Suprapubic skin (tissue), 4 donors: ENCODE measurements at regions not wholly inside any gene's neighbourhood (a gene's known extent, or its start where the extent isn't known, plus 50 kb on each side); places are given as distances from the start of the nearest gene placed in this dataset.

ENCODE experiments used
- DNase-seq, 2 donors: peaks; one replicate each; pipeline ENCODE4 v3.0.0-alpha.2; 2019; ENCODE audit warnings: low spot score in 2 of 2
- H3K27ac ChIP-seq: fragments of 200-600 bp; sonication (generic); one replicate; pipeline ENCODE4 v1.5.1; 2019
- H3K27me3 ChIP-seq: fragments of 200-600 bp; sonication (generic); one replicate; pipeline ENCODE4 v1.5.1; 2019
- H3K36me3 ChIP-seq: fragments of 200-600 bp; sonication (generic); one replicate; pipeline ENCODE4 v1.5.1; 2019
- H3K4me1 ChIP-seq: fragments of 200-600 bp; sonication (generic); one replicate; pipeline ENCODE4 v1.5.1; 2019
- H3K4me3 ChIP-seq: fragments of 200-600 bp; sonication (generic); one replicate; pipeline ENCODE4 v1.5.1; 2019; ENCODE audit warnings: mild to moderate bottlenecking
- H3K9me3 ChIP-seq: fragments of 200-600 bp; sonication (generic); one replicate; pipeline ENCODE4 v1.5.1; 2019
- CTCF ChIP-seq, 2 donors: fragments of 200-600 bp in 1 of 2; fragments of 450-650 bp in 1 of 2; sonication (generic) in 1 of 2; IDR thresholded peaks; one replicate each; pipeline ENCODE4 v1.5.1; 2016 to 2019; ENCODE audit warnings: antibody characterized with exemption in 2 of 2, mild to moderate bottlenecking in 1 of 2, moderate library complexity in 1 of 2
- EP300 ChIP-seq: sonication (generic); formaldehyde crosslinking; IDR thresholded peaks from one replicate; pipeline ENCODE4 v1.6.1; 2017; ENCODE audit warnings: antibody characterized with exemption
- POLR2A ChIP-seq, 2 donors: fragments of 450-650 bp; IDR thresholded peaks; one replicate each; pipeline ENCODE4 v1.6.1; 2017; ENCODE audit warnings: antibody characterized with exemption in 2 of 2, mild to moderate bottlenecking in 2 of 2, moderate library complexity in 2 of 2
- POLR2AphosphoS5 ChIP-seq, 3 donors: sonication (generic); formaldehyde crosslinking; IDR thresholded peaks; one replicate each; pipeline ENCODE4 v1.6.1; 2017; ENCODE audit warnings: antibody characterized with exemption in 3 of 3
- WGBS: methylation state at CpG from one replicate; pipeline ENCODE4 v1.1.5; 2018; 5-methylcytosine and 5-hydroxymethylcytosine counted together

GRCh38 chr14:96674121-96674520 is 123.1 kb upstream of the VRK1 start:
- Histone ChIP-seq H3K27ac (no peak overlapping the region), H3K9me3 (no peaks in the 10 kb centered on the region), H3K4me1 (peaks cover 6% of the 10 kb centered on the region), H3K36me3 (no peaks in the 10 kb centered on the region), H3K4me3 (no peak overlapping the region), H3K27me3 (no peaks in the 10 kb centered on the region)
- 95% methylated on average over 3 of the region's 3 CpGs for WGBS
- TF ChIP-seq POLR2A (IDR thresholded peaks at IDR 0.05) (no peak), POLR2AphosphoS5 (IDR thresholded peaks at IDR 0.05) (no peak), EP300 (no peak), CTCF (IDR thresholded peaks at IDR 0.05) (no peak)
- no peak for DNase-seq

GRCh38 chr14:96676166-96676565 is 121.0 kb upstream of the VRK1 start:
- no peak for TF ChIP-seq POLR2AphosphoS5 (IDR thresholded peaks at IDR 0.05)
- TF ChIP-seq EP300 = no peak
- TF ChIP-seq POLR2A (IDR thresholded peaks at IDR 0.05) = no peak
- no peak for TF ChIP-seq CTCF (IDR thresholded peaks at IDR 0.05)
- Histone ChIP-seq H3K9me3 (no peaks in the 10 kb centered on the region), H3K36me3 (no peaks in the 10 kb centered on the region), H3K27me3 (no peaks in the 10 kb centered on the region), H3K4me3 (no peak overlapping the region), H3K4me1 (peaks cover 6% of the 10 kb centered on the region), H3K27ac (no peak overlapping the region)
- no peak for DNase-seq

GRCh38 chr14:96681829-96682228 is 115.4 kb upstream of the VRK1 start:
- Histone ChIP-seq H3K27me3 (no peaks in the 10 kb centered on the region), H3K27ac (no peak overlapping the region), H3K36me3 (no peaks in the 10 kb centered on the region), H3K4me3 (no peak overlapping the region), H3K4me1 (no peaks in the 10 kb centered on the region), H3K9me3 (no peaks in the 10 kb centered on the region)
- TF ChIP-seq POLR2A (IDR thresholded peaks at IDR 0.05) (no peak), EP300 (no peak), CTCF (IDR thresholded peaks at IDR 0.05) (no peak), POLR2AphosphoS5 (IDR thresholded peaks at IDR 0.05) (no peak)
- DNase-seq = no peak
- WGBS = 71% methylated on average over 7 of the region's 7 CpGs

GRCh38 chr14:96682401-96682800 is 114.8 kb upstream of the VRK1 start:
- TF ChIP-seq CTCF (IDR thresholded peaks at IDR 0.05) = no peak
- TF ChIP-seq POLR2AphosphoS5 (IDR thresholded peaks at IDR 0.05) = no peak
- TF ChIP-seq EP300 = no peak
- TF ChIP-seq POLR2A (IDR thresholded peaks at IDR 0.05) = no peak
- Histone ChIP-seq H3K4me3 (no peak overlapping the region), H3K4me1 (no peaks in the 10 kb centered on the region), H3K27me3 (no peaks in the 10 kb centered on the region), H3K9me3 (no peaks in the 10 kb centered on the region), H3K27ac (no peak overlapping the region), H3K36me3 (no peaks in the 10 kb centered on the region)
- 72% methylated on average over 3 of the region's 3 CpGs for WGBS
- no peak for DNase-seq

- no peaks in the 10 kb centered on the region for H3K27me3 ChIP-seq
- no peak overlapping the region for H3K27ac ChIP-seq
- 79% methylated on average over 8 of the region's 8 CpGs for WGBS
- no peaks in the 10 kb centered on the region for H3K9me3 ChIP-seq
- no peaks in the 10 kb centered on the region for H3K36me3 ChIP-seq
- no peaks in the 10 kb centered on the region for H3K4me1 ChIP-seq
- H3K4me3 ChIP-seq = no peak overlapping the region
- TF ChIP-seq POLR2A (IDR thresholded peaks at IDR 0.05) (no peak), POLR2AphosphoS5 (IDR thresholded peaks at IDR 0.05) (no peak), EP300 (no peak), CTCF (IDR thresholded peaks at IDR 0.05) (no peak)
- no peak for DNase-seq
Observed at GRCh38 chr14:96683562-96684289, 113.5 kb upstream of the VRK1 start.
